DMS153 treated with DMSO at 0.1 percent for 48 hours (cell line): ENCODE measurements at regions not wholly inside any gene's neighbourhood (a gene's known extent, or its start where the extent isn't known, plus 50 kb on each side); places are given as distances from the start of the nearest gene placed in this dataset.
"Not testable (repeated sequence)": the region's sequence is repeated elsewhere in the genome, so short reads cannot be mapped to it uniquely, and the experiment has no call there.

Source experiments
- DNase-seq: peaks from one replicate; lab custom pipeline; 2025; ENCODE audit not compliant: unreplicated experiment; lab: John Stamatoyannopoulos, UW

GRCh38 chr17:20840987-20841865 is 201.6 kb downstream of the USP22 start:
- not testable (repeated sequence) for DNase-seq

DNA sequence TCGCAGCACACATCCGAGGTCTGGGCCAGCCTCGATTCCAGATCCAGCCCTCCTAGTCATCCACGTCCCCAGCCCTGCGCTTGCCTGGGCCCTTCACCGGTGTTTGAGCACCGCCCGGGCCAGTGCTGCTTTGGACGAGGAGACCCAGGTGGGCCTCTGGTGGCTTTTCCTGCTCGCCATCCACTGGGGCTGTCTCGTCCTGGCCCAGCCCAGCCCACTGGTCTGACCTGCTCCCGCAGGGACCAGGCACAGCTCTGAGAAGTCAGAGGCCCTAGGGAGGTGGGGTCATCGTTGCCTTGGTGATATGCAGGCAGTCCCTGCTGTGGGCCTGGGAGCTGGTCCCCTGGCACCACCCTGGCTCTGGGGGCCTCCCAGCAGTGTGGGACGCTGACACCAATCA is 200.8 kb downstream of the USP22 start:
- DNase-seq: not testable (repeated sequence)

DNA sequence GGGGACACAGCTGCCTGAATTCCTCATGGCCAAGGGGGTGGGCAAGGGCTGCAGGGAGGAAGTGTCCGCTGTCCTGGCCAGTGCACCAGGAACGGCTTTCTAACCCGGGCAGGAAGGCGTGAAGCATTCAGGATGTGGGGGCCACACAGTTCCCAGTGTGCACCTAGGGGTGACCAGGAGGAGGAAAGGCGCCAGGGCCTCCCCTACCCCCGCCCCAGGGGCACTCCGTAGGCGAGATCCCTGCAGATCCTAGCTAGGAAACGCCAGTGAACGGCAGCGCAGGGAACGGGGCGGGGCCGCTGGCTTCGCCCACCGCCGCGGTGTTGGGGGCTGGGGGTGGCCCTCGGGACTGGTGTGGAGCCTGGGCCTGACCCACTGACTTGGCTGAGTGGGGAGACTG is 199.6 kb downstream of the USP22 start:
- not testable (repeated sequence) for DNase-seq

DNA sequence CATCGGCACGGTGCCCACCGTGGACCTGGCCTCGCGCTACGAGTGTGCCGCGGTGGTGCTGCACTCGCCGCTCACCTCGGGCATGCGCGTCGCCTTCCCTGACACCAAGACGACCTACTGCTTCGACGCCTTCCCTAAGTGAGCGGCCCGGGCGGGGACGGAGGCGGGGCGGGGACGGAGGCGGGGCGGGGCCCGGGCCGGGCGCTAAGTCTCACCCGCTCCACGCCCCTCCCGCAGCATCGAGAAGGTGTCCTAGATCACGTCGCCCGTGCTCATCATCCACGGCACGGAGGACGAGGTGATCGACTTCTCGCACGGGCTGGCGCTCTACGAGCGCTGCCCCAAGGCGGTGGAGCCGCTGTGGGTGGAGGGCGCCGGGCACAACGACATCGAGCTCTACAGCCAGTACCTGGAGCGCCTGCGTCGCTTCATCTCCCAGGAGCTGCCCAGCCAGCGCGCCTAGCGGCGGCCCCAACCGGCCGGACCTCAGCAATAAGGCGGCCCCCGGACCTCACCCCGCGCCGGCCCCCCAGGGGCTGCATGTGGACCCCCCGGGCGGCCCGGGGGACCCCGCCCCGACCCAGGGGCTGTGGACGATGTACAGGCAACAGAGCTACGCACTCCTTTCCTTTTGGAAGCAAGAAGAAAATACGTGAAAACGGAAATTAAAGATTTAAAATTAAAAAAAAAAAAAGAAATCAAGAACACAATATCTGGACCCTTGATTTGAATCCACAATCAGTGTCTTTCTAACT is 198.8 kb downstream of the USP22 start:
- DNase-seq: not testable (repeated sequence)

GRCh38 chr17:20848869-20849443 is 193.9 kb downstream of the USP22 start:
- DNase-seq: not testable (repeated sequence)

DNA sequence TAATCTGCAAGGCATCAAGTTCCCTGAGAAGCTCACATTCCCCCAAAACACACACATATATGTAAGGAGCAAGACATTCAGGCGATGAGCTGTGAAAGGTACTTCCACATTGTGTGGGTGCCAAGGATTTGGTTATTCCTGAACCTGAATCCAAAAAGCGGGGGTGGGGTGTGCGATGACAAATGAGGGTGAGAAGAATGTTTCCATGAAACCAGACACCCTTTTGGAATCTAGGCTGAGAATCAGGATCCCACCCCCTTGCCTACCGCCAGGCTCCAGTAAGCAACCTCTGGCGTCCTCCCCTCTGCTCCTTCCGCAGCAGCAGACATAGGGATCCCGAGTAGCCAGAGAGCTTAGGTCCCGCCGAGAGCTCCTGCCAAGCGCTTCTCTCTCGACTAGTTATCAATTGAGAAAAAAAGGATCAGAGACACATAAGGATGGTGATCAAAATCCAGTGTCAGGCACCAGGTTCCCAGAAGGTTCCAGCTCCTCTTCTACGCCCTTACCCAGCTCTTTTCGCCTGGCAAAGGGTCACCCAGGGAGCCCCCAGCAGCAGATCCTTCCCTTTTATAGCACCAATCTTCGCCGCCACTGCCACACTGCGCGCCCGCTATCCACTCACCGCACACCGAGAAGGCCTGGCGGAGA is 191.1 kb downstream of the USP22 start:
- peak; percentile 1 for DNase-seq

DNA sequence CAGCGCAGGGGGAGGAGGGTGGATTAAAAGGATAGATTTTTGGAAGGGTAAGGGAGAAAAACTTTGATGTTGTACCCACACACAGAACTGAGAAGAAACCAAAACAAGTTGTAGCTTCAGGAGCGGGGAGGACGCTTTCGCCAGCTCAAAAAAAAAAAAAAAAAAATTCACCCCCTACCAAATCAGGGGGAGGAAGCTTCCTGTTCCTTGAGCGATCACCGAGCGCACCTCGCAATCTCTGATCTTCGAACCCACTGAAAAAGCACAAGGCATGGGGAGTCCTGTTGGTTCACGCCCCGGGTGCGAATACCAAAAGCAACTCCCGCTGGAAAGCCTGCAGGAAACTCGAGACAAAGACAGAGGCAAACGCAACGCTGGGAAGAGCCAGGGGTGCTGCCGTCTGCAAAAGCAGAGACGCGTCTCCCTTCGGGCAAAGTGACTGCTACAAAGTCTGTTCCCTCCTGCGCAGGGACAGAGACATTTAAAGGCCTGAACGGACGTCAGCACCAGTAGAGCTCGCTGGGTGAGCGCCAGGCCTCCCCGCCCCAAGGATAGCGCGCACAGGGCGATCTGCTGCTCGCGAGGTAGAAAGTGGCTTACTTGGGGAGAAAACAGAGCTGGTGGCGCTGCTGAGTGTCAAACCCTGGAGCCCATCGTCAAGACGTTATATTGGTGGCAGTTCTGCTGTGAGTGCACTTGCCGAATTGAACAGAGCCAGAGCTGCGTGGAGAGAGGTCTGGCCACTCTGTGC is 190.4 kb downstream of the USP22 start:
- peak; percentile 11 for DNase-seq

DNA sequence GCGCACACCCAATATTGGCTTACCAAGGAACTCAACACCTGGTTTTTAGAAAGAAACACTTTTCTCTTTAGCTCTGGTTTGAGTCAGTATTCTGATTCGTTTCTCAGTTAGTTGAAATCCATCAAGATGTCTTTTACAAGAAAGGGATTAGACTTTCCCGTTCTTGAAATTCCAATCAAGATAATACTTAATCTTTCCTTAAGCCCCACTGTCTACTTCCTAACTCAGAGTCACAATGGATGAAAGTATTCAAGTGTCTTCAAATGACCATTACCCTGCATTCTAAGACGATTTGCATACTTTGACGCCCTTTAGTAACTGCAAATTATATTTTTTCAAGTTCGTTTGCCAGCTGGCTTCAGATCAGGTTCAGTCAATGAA is 189.8 kb downstream of the USP22 start:
- no peak for DNase-seq

- DNase-seq: not testable (repeated sequence)
These were observed 186.8 kb downstream of the USP22 start for GRCh38 chr17:20855910-20856470.

GRCh38 chr17:20866444-20867209 is 176.2 kb downstream of the USP22 start:
- not testable (repeated sequence) for DNase-seq

DNA sequence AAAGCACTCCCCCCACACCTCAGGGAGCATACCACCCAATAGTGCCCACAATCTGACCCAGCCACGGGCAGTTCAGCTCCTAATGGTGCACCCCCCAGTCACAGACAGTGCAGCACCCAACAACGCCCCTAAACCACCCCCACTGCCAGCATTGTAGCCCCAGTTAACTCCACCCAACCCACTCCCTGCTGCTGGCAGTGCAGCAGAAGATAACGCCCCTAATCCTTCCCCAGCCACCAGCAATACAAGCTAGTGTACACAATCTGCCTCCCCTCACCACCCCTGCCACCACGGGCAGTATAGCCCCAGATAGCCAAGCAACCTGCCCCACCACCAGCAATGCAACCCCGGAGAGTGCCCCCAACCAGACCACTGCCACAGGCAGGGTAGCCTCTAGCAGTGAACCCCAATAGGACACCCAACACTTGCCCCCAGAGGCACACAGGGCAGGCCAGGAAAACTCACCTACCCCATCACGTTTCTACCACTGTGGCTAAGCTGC is 175.3 kb downstream of the USP22 start:
- DNase-seq: not testable (repeated sequence)

DNA sequence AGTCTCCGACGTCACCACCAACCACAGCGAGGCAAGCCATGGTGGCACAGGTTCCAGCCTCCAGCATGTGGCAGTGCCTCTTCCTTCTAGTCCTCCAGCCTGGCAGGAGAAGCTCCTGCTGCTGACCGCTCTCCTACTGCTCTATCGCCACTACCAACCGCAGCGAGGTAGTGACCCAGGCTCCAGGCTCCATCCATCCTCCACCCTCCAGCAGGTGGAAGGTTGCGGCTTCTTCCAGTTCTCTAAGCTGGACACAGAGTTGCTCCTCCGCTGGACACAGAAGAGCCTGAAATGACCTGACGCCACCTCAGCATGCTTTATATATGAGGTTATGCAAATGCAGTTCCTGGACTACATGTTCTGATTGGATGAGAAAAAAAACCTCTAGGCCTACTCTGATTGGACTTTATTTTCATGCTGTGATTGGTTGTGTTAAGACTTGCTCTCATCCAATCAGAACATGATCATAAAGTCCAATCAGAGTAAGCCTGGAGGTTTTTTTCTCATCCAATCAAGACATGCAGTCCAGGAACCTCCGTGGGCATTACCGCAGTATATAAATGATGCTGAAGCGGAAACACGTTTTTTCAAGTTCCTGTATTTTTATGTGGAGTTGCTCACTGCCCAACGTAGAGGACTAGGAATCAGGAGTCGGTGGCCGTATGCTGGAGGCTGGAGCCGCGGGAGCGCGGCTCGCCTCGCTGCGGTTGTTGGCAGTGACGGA is 174.7 kb downstream of the USP22 start:
- DNase-seq: not testable (repeated sequence)

GRCh38 chr17:20868662-20869007 is 174.2 kb downstream of the USP22 start:
- DNase-seq: not testable (repeated sequence)

GRCh38 chr17:20873173-20873572 is 169.6 kb downstream of the USP22 start:
- DNase-seq: not testable (repeated sequence)

DNA sequence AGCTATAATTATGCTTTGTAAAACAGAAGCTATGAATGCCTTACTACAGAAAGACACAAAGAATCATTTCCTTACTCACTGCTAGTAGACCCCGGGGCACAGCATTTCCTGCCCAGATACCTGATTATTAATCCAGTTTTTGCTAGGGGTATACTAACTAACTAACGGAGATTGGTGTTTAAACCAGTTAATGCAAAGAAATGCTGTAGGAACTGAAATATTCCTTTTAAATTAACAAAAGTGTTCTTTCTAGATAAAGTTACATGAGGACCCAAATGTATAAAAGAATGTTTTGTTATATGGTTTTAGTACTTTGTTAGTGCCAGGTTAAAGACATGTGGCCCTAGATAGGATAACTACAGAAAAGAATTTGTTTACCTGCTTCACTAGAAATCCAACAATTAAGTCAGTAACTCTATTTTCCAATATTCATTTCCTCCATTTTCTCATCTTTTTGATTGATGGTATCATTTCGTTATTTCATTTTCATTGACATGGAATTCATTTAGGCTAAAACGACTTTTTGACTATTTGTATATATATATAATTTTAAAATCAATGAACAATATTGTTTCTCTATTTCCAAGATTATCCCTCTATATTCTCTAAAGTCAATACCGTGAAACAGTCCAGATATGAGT is 169.0 kb downstream of the USP22 start:
- DNase-seq: not testable (repeated sequence)

DNA sequence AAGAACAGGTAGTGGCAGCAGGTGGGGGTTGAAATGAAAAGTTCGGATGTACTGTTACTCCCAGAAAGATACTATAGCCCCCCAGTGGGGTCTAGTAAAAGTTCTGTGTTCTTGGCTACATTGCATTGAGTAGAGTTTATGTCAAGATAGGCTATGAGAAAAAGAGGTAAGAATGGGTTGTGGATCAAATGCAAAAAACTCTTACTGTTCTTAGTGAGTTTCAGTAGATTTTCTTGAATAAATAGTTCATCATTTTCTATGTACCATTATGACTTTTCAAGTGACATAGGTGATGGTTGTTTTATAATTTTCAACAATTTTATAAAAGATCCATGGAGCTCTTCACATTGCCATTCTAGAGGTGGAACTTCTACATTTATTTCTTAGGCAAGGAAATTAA is 165.4 kb downstream of the USP22 start:
- not testable (repeated sequence) for DNase-seq

GRCh38 chr17:20890338-20890737 is 152.5 kb downstream of the USP22 start:
- DNase-seq: no peak

GRCh38 chr17:20895426-20895825 is 147.4 kb downstream of the USP22 start:
- not testable (repeated sequence) for DNase-seq
